HG03558 (cell line): ENCODE measurements at regions not wholly inside any gene's neighbourhood (a gene's known extent, or its start where the extent isn't known, plus 50 kb on each side); places are given as distances from the start of the nearest gene placed in this dataset.

ENCODE experiments used
- ATAC-seq: cut with Tn5 transposase; IDR thresholded peaks from one replicate; pipeline ENCODE4 v1.9.1; 2021; ENCODE audit warnings: moderate number of reproducible peaks; ENCODE audit not compliant: unreplicated experiment; ENCODE audit errors: extremely low read depth

DNA sequence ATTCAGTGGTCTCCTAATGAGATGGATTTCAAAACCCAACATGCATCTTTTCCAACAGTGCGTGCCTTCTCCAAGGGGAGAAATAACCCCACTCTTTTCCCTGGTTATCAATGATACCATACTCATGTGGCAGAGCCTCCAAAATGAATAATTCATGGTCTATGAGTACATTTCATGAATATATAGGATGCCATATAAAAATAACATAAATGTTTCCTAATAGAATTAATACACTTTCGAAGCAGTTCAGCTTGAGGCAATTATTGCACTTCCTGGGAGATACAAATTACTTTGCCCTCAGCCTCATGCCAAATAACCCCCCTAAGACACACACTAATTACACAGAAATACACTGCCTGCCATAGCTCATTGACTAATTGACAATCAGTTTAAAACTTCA lies 318.6 kb downstream of the ZSWIM6 start:
- ATAC-seq: no peak

DNA sequence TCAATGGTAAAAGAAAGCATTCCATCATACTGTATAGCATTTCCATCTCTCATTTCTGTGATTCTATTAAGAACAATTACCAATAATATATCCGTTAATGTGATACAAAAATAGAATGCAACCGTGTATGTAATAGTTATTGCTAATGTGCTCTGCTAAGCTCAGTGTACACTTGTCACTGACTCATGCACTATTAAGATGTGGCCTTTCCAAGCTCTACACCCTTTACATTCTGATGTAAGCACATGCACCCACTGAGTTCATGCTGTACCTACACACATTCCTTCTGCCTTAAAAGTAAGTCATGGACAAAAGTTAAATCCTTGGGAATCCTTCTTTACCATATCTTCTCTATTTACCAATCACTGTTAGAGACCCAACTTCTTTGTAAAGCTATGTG lies 319.1 kb downstream of the ZSWIM6 start:
- ATAC-seq: no peak

DNA sequence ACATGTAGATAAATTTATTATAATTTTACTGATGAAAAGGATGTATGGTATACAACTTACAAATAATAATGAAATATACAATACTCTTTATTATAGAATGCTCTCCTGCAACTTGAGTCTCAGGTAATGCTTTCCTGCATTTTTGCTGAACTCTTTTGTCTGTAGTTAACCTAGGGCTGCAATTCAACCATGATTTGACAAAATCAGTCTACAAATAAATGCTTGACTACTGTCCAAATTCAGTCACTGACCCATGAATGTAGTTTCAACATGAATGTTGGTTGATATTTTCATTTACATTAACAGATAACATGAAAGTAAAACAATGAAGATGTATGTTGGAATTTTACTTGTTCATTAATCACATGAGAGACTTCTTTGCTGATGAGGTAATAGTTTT lies 320.9 kb downstream of the ZSWIM6 start:
- no peak for ATAC-seq

DNA sequence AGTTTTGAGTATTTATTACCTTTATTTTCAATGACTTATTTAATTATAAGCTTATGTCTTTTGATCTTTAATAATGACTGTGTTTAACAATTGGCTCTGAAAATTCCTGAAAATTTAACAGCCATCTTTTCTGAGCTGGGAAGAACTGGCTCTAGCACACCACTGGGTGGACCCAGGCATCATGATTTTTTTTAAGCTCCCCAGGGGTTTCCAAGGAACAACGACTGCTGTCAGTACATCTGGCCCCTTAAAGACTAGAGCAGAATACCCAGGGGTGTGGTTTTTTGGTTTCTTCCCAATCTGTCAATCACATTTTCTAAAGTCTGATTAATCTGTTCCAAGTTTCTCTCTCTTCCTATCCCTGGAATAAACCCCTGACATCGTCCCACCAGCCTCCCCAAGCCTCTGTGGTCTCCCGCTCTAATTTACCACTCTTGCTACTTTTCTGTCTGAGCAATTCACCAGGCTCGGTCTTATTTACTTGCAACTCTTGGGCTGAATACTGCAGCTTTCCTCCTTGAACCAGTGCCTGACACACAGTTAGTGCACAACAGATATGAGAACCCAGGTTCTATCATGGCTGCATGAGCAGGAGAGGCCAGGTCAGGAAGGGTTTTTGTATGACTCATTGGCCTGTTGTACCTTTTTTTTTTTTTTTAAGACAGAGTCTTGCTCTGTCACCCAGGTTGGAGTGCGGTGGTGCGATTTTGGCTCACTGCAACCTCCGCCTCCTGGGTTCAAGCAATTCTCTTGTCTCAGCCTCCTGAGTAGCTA lies 321.9 kb downstream of the ZSWIM6 start:
- ATAC-seq: no peak

DNA sequence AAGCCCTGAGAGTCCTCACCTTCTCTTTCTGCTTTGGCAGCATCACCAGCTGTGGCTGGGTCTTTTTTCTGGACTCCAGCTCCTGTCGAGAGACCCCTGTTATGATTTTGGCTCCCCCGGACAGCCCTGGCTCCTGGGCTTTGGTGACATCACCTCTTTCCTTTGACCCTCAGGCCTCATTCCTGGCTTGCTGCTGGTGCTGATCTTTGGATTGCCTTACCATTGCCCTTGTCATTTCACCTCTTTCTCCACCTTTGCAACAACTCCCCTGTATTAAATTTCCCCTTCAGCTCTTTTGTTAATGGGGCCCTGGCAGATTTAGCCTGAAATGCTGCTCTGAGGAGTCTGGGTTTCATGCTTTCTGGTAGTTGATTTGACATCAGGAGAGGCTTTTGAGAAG lies 322.8 kb downstream of the ZSWIM6 start:
- ATAC-seq: no peak

DNA sequence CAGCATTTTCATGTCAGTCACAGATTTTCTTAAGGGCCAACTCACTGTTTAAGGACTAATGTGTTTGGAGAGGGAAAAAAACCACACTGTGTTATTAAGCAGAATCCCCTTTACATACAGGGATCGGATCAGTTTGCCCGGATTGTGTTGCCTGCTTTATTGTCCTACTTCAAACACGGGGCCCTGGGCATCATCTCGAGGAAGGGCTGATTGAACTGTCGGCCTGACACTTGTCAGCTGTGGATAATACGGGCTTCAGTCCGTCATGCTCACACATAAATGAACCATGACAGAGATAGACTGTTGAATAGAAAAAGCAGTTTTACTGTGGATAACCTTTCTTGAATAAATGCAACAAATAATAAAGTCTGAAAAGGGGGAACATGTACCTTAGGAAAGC lies 325.0 kb downstream of the ZSWIM6 start:
- no peak for ATAC-seq

DNA sequence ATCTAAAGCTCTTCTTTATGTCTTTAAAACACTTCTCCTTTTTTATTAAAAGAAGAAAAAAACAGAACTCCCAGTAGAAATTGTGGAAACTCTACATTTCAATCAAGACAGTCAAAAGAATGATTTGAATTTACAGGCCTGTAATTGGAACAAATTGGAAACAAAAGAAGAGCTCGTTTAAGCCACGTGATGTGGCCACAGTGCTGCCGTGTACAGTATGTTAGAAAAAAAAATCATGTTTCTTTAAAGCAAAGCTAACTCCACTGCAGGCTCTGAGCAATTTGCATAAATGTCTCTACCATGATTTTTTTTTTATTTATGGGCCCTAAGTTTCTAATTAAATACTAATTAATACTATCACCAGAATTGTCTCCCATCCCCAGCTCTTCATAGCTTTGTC lies 325.6 kb downstream of the ZSWIM6 start:
- no peak for ATAC-seq

DNA sequence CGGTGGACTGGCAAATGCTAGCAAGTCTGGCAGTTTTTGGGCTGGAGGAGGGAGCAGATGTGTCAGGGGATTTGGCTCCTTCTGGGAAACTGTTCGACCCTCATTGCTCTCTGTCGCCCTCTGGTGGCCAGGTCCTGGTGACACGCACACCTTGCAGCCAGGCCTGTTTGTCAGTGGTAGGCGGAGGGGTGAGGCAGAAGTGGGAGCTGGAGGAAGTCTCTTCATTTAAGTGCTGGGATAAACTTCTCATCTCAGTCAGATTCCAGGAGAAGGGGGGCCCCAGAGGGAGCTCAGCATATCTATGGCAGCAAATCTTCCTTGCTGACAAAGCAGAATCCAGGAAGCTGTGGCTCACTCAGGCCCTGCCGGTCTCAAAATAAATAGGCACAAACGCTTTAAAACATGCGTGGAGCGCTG lies 326.5 kb downstream of the ZSWIM6 start:
- ATAC-seq: peak; percentile 59

DNA sequence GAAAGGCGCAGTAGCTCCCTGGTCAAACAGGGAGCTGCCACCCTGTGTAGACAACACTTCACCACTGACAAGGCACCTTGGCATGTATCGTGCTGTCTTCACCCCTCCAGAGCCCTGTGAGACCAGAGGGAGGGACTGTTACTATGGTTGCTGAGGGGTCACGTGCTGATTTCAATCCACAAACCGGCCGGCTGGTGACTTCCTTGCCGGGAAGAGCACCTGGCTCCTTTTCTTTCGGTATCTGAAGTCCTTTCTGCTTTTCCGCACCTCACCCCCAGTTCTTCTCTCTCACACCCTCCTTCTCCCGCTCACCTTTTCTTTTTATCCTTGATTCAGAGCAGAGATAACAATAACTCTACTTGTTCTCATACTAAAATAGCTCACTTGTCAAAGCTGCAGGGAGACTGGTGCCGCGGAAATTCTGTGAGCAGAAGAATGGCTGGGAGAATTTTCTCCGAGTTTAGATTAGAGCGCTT lies 327.2 kb downstream of the ZSWIM6 start:
- no peak for ATAC-seq

DNA sequence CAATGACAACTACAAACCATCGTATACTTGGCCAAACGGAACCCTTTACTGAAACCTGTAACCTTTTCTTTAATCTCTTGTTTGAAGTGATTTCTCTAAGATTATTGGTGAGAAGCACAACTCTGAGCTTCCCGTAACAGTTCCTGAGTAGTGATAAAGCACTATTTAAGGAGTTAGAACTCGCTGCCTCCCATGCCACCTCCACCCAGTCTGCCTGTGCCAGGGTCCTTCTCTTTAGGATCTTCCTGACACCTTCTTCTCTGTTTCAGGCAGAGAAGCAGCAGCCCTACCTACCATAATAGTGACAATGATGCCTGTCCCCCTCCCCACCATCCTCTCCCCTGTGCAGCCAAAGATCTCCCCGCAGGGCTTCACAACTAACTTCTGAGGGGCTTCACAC lies 330.6 kb downstream of the ZSWIM6 start:
- no peak for ATAC-seq

DNA sequence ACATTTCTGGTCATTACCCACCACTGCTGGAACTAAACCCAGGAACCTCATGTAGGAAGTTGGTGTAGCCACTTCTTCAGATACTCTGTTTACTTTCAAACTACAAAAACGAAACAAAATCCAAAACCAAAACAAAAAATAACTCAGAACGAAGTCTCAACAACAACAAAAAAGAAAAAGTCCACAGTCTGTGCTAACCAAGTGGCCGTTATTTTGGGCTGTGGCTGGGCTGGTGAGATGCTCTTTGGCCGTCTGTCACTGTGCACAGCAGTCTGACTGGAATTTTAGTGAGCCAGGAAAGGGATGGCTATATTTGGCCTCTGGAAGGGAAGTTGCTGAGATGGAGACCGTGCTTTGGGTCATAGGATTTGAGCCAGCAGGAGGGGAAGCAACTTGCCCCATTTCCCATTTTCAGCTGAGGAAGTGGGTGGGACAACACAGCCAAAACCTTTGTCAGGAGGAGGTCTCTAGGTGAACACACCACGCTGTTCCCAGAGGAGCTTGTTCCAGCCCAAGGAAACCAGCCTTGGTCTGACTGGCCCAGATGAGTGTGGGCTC lies 334.1 kb downstream of the ZSWIM6 start:
- no peak for ATAC-seq

DNA sequence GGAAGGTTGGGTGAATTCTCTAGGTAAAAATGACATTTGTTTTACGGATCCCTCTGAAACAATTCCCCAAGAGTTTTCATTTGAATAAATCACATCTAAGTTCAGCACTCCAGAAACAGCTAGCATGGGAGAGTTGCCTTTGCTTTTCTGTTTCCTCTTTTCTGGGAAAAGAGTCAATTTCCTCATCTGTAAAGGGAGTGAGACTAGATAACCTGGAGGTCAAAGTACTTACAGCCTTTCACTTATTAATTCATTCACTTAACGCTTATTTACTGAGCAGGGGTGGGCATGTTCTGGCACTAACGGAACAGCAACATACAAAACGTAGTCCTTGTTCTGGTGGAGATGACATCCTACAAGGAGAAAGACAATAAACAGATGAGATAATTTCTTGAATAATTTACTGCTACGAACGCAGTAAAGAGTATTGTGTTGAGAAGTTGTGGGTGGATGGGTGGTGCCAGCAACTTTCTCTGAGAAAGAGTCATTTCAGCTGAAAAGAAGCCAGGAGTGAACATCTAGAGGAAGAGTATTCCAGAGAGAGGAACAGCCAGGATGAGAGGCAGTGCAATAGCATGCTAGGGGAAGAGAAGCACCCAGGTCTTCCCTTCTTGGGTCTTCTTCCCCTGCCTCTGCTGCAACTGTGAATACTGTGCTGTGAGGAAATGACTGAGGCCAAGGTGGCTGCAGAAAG lies 335.6 kb downstream of the ZSWIM6 start:
- ATAC-seq: no peak

DNA sequence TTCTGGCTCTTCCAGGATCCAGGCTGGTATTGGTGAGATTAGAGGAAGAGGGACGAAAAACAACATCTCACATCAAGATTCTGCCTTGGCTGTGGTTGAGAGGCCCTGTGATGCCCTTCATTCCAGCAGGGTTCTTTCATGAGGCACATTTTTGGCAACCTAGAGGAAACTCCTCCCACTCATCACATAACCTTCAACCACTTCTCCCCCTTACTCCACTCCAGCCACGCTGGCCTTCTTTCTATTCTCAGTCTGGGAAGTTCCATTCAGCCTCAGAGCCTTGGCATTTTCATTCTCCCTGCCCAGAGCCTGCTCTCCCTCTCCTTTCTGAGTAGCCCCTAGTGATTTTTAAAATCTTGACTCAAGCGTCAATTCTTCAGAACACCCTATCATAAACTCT lies 337.5 kb downstream of the ZSWIM6 start:
- no peak for ATAC-seq

DNA sequence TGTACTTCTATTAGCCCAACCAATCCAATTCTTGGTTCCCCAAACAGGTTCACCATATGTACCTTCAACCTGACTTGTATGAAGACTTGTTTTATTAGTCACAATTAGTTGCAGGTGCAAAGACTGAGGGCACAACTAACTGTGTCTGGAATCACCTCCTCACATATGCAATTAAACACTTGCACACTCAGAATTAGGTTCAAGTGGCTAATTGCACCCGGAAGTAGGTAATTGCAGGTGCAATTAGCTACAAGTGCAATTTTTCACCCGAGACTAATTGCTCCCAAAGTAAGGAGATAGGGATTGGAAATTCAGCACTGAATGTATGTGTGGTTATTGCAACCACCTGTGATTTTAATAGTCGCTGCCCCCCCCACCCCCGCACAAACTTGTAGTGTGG lies 338.9 kb downstream of the ZSWIM6 start:
- ATAC-seq: no peak

DNA sequence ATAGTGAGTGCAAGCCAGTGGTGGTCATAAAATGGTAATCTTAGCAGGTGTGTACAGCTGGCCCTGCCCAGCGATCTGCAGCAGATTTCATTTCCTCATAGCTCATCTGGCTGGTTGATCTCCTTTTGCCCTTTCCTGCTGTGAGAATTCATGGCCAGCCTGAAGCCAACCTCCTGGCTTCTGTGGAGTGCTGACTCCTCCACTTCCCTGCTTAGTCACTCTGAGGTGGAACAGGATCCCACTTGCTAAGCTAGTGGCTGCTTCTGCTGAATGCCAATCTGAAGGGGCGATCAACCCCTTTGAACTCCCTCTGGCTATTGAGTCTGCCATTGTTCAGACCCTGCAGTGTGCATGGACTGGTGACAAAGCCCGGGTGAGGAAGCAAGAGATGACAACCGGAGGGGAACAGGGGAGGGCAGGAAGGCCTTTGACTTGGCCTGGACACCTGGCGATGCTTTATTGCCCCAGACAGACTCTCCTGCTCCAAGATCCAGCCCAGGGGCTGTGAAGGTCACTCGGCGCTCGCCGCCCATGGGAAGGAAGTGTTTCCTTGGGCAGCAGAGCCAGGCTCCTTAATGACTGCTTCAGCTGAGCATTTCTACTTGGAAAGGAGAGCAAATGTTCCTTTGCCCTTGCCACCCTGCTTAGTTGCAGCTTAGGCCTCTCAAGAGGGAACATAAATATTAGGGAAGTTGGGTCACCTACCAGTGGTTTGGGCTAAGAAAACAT lies 341.1 kb downstream of the ZSWIM6 start:
- no peak for ATAC-seq

DNA sequence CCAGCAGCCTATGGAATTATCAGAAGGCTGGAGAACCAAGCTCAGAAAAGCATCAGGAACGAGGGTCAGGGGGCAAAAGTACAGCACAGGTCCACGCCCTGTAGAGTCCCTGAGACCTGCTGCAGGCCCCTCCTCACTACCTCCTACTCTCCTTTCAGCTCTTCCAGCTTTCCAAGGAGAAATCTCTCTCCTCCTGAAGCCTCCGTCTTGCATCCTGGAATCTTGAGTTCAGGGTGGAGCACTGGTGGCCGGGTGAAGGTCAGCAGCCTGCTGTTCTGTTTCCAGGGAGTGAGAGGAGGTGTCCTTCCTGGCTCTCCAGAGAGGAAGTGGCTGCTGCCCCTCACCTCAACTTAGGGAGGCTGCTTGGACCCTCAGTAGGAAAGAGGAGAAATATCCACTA lies 342.3 kb downstream of the ZSWIM6 start:
- ATAC-seq: no peak

DNA sequence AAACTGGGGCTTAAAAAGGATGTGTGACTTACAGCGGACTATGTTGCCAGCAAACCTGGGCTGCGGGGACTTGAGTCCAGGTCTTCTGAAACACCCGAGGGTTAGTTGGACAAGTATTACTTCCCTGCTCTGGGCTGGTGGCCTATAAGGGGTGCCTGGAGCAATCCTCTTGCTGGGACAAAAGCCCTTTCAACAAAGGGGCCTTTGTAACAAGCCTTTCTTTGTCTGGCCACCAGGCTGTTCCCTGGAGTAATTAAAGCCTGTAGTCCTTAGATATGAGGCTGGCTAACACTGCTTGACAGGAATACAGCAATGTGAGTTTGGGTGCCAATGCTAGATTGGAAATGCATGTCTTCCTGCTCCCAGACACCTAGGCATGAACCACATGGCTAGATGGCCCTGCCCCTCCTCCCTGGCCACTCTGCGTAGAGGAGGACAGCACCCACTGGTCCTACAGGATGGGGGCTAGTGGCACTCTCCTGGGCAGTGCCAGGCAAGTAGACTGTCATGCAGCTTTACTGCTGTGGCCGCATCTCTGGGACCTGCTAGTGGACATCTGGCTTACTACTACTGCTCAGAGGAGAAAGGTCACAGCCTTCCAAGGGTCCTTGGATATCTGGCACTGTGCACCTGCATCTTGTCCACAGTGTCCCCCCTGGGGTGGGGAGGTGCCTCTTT lies 343.1 kb downstream of the ZSWIM6 start:
- ATAC-seq: no peak

DNA sequence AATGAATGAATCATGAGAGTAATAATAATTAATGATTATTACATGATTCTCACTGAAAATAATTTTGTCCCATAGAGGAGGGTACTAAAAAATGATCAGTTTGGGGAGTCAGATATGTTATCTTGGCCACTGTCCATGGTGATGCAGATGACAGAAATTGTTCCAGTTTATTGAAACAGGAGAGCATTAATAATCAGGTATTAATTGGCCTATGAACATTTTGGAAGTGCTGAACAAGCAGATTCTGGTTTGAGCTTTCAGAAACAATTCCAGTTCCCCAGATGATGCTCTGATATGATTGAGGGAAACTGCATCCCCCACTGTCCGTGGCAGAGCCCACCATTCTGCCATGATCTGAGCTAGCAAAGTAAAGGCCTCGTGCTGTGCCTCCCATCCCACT lies 345.2 kb downstream of the ZSWIM6 start:
- ATAC-seq: no peak

DNA sequence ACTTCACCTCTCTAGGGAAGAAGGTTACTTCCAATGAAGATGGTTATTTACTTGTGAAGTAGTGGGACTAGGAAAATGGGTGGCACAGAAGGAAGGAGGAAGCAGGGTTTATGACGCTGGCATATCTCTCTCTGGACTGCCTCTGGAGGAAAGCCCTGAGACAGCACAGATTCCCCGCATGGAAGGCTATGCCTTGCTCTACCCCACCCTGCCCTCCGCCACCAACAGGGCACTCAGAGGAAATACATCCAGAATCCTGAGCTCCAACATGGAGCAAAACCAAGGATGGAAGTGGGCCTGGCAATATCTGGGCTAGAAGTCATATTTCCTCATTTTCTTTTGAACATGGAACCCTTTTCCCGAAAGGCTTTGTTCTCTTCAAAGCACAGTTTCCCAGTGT lies 346.9 kb downstream of the ZSWIM6 start:
- no peak for ATAC-seq

DNA sequence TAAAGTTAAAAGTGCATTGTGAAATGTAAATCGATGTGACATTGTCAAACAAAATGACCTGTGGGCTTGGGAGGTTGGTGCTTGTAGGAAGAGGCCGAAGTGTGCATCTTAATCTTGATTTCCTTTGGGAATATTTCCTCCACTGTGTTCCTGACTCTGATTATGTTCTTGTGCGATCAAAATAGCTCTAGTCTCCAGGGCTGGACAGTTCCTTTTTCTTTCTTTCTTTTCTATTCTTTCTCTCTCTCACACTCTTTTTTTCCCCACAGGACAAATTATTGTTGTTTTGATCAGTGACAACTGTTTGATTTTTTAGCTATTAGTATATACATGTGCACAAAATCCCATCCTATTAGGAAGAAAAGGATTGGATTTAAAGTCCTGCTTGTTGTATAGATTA lies 347.5 kb downstream of the ZSWIM6 start:
- no peak for ATAC-seq
